Raji (cell line): ENCODE measurements at regions not wholly inside any gene's neighbourhood (a gene's known extent, or its start where the extent isn't known, plus 50 kb on each side); places are given as distances from the start of the nearest gene placed in this dataset.

Experiments used
- POLR2A ChIP-seq: IDR thresholded peaks from 2 replicates; pipeline ENCODE4 v1.6.1; 2011; ENCODE audit warnings: low read depth, low read length, control low read depth; ENCODE audit not compliant: insufficient read depth

- no peak for TF ChIP-seq POLR2A
These were observed 674.6 kb upstream of the SEMA6A start for GRCh38 chr5:117249086-117249815.

- no peak for TF ChIP-seq POLR2A
These were observed 671.8 kb upstream of the SEMA6A start for GRCh38 chr5:117246424-117246823.

- no peak for TF ChIP-seq POLR2A
These were observed 670.5 kb upstream of the SEMA6A start for GRCh38 chr5:117245130-117245529.

- TF ChIP-seq POLR2A, result no peak
These were observed 667.4 kb upstream of the SEMA6A start for GRCh38 chr5:117242028-117242427.

GRCh38 chr5:117236941-117237340, 662.3 kb upstream of the SEMA6A start:
- TF ChIP-seq POLR2A, result no peak

- TF ChIP-seq POLR2A, result no peak
These were observed 661.2 kb upstream of the SEMA6A start for GRCh38 chr5:117235786-117236185.

- no peak for TF ChIP-seq POLR2A
These were observed 655.8 kb upstream of the SEMA6A start for GRCh38 chr5:117230375-117230774.

GRCh38 chr5:117220730-117221129, 646.1 kb upstream of the SEMA6A start:
- no peak for TF ChIP-seq POLR2A

GRCh38 chr5:117218789-117219188, 644.2 kb upstream of the SEMA6A start:
- no peak for TF ChIP-seq POLR2A

GRCh38 chr5:117212866-117213265, 638.2 kb upstream of the SEMA6A start:
- TF ChIP-seq POLR2A, result no peak

GRCh38 chr5:117210796-117211195, 636.2 kb upstream of the SEMA6A start:
- TF ChIP-seq POLR2A, result no peak

- no peak for TF ChIP-seq POLR2A
These were observed 634.9 kb upstream of the SEMA6A start for GRCh38 chr5:117209479-117209878.

- no peak for TF ChIP-seq POLR2A
These were observed 632.6 kb upstream of the SEMA6A start for GRCh38 chr5:117207088-117207668.

- TF ChIP-seq POLR2A, result no peak
These were observed 631.3 kb upstream of the SEMA6A start for GRCh38 chr5:117205894-117206293.

- no peak for TF ChIP-seq POLR2A
These were observed 630.6 kb upstream of the SEMA6A start for GRCh38 chr5:117204926-117205869.

GRCh38 chr5:117204404-117204803, 629.8 kb upstream of the SEMA6A start:
- no peak for TF ChIP-seq POLR2A
